Kidney (tissue), 13 donors: ENCODE measurements at regions not wholly inside any gene's neighbourhood (a gene's known extent, or its start where the extent isn't known, plus 50 kb on each side); places are given as distances from the start of the nearest gene placed in this dataset.

Experiments used
- DNase-seq, 5 donors: peaks; one replicate each; pipeline ENCODE4 v3.0.0-alpha.2; 2013 to 2020
- FAIRE-seq: peaks from 2 replicates; lab custom pipeline; 2012; peaks lifted over from hg19 to GRCh38; lab: Jason Lieb, UNC
- H3K27ac ChIP-seq, 2 donors: one replicate each; pipeline ENCODE4 v1.7.0; 2013; ENCODE audit warnings: low read depth in 2 of 2, low read length in 2 of 2, inconsistent platforms in 1 of 2
- H3K27me3 ChIP-seq: one replicate; pipeline ENCODE4 v1.7.1; 2013; ENCODE audit warnings: low read length, inconsistent platforms; ENCODE audit not compliant: control insufficient read depth, insufficient read depth
- H3K36me3 ChIP-seq, 3 donors: one replicate each; pipeline versions ENCODE4 v1.7.0 to v1.7.1; 2013; ENCODE audit warnings: low read length in 3 of 3, control low read depth in 1 of 3, inconsistent platforms in 1 of 3; ENCODE audit not compliant: insufficient read depth in 3 of 3, control insufficient read depth in 2 of 3
- H3K4me1 ChIP-seq, 3 donors: one replicate each; pipeline versions ENCODE4 v1.7.0 to v1.7.1; 2013; ENCODE audit warnings: low read length in 3 of 3, inconsistent platforms in 1 of 3, low read depth in 1 of 3; ENCODE audit not compliant: control insufficient read depth in 2 of 3, insufficient read depth in 2 of 3
- H3K4me3 ChIP-seq, 3 donors: one replicate each; pipeline versions ENCODE4 v1.7.0 to v1.8.1; 2013; ENCODE audit warnings: low read length in 3 of 3, control low read depth in 1 of 3, inconsistent platforms in 1 of 3
- H3K9ac ChIP-seq, 3 donors: one replicate each; pipeline versions ENCODE4 v1.7.0 to v1.7.1; 2013; ENCODE audit warnings: low read length in 3 of 3, control low read depth in 1 of 3, inconsistent platforms in 1 of 3
- H3K9me3 ChIP-seq, 3 donors: one replicate each; pipeline versions ENCODE4 v1.7.0 to v1.7.1; 2013; ENCODE audit warnings: low read length in 3 of 3, control low read depth in 1 of 3, inconsistent platforms in 1 of 3; ENCODE audit not compliant: control insufficient read depth in 2 of 3, insufficient read depth in 1 of 3
- intact Hi-C: fragments of 100-400 bp; cut with DNase I; formaldehyde crosslinking; loops from one replicate; pipeline ENCODE4 v1.11.1; 2022
- TF ChIP-seq, protein P1 (sequence below): IDR thresholded peaks from 3 replicates; pipeline ENCODE4 v1.5.1; 2012; ENCODE audit warnings: mild to moderate bottlenecking, moderate library complexity, borderline replicate concordance; ENCODE audit not compliant: insufficient read depth; ENCODE audit errors: extremely low read depth
- donor health status: control.
- donor health status: control.
- donor health status: control.
- donor health status: control.
- donor health status: control.
- donor health status: DM: yes; HTN: yes; CAD: no.
- donor health status: Normal renal cell carcinoma (clear cell type).

DNA sequence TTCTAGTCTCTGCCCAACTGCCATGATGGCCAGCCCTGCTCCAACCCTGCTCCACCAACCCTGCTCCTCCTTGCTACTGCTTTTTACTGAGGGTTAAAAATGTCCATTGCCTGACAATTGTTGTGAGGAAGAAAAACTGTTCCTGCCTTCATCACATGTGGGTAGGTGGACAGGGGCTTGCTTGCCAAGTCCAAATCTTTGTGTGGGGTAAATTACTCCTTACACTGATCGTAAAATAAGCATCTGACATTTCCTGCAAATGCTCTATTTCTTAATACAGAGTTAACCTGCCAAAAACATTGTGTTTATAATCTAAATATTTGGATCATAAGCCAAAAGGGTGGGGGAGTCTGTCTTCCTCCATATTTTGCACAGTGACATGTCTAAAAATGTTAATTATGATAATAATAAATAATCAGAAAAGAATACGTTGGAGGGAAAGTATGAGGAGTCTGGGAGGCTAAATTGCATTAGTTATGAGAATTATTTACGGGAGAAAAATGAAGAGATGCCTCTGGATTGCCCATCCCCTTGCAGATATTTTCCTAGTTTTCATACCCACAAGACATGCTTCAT lies 242.5 kb upstream of the TBL1XR1 start:
- Histone ChIP-seq H3K4me1 (no peaks in the 10 kb centered on the region), H3K36me3 (no peaks in the 10 kb centered on the region), H3K27me3 (no peaks in the 10 kb centered on the region), H3K4me3 (no peak overlapping the region), H3K9me3 (no peaks in the 10 kb centered on the region), H3K27ac (no peak overlapping the region), H3K9ac (no peak overlapping the region)
- intact Hi-C loops, result no loop called here
- TF ChIP-seq, protein P1, sequence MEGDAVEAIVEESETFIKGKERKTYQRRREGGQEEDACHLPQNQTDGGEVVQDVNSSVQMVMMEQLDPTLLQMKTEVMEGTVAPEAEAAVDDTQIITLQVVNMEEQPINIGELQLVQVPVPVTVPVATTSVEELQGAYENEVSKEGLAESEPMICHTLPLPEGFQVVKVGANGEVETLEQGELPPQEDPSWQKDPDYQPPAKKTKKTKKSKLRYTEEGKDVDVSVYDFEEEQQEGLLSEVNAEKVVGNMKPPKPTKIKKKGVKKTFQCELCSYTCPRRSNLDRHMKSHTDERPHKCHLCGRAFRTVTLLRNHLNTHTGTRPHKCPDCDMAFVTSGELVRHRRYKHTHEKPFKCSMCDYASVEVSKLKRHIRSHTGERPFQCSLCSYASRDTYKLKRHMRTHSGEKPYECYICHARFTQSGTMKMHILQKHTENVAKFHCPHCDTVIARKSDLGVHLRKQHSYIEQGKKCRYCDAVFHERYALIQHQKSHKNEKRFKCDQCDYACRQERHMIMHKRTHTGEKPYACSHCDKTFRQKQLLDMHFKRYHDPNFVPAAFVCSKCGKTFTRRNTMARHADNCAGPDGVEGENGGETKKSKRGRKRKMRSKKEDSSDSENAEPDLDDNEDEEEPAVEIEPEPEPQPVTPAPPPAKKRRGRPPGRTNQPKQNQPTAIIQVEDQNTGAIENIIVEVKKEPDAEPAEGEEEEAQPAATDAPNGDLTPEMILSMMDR, result no peak
- no peak for DNase-seq
- FAIRE-seq, result no peak

GRCh38 chr3:177440456-177441104 lies 243.3 kb upstream of the TBL1XR1 start:
- FAIRE-seq, result no peak
- Histone ChIP-seq H3K36me3 (no peaks in the 10 kb centered on the region), H3K27ac (no peak overlapping the region), H3K4me1 (no peaks in the 10 kb centered on the region), H3K9me3 (no peaks in the 10 kb centered on the region), H3K9ac (no peak overlapping the region), H3K27me3 (no peaks in the 10 kb centered on the region), H3K4me3 (no peak overlapping the region)
- TF ChIP-seq, protein P1, result no peak
- DNase-seq, result no peak
- intact Hi-C loops, result no loop called here

GRCh38 chr3:177441276-177441812 lies 244.1 kb upstream of the TBL1XR1 start:
- Histone ChIP-seq H3K9me3 (no peaks in the 10 kb centered on the region), H3K27me3 (no peaks in the 10 kb centered on the region), H3K27ac (no peak overlapping the region), H3K36me3 (no peaks in the 10 kb centered on the region), H3K4me1 (no peaks in the 10 kb centered on the region), H3K9ac (no peak overlapping the region), H3K4me3 (no peak overlapping the region)
- DNase-seq, result no peak
- intact Hi-C loops, result no loop called here
- FAIRE-seq, result no peak
- TF ChIP-seq, protein P1, result no peak
